Peyer's patch (tissue), 4 donors: ENCODE measurements at regions not wholly inside any gene's neighbourhood (a gene's known extent, or its start where the extent isn't known, plus 50 kb on each side); places are given as distances from the start of the nearest gene placed in this dataset.

Experiments used
- CTCF ChIP-seq, 6 experiments: fragments of 450-650 bp in 4 of 6; fragments of 200-600 bp in 2 of 6; sonication (generic) in 1 of 6; IDR thresholded peaks; one replicate each; pipeline ENCODE4 v1.5.1; 2017 to 2019; ENCODE audit warnings: antibody characterized with exemption in 6 of 6, mild to moderate bottlenecking in 3 of 6, moderate library complexity in 1 of 6
- POLR2A ChIP-seq, 2 donors: fragments of 450-650 bp; IDR thresholded peaks; one replicate each; pipeline ENCODE4 v1.5.1; 2017; ENCODE audit warnings: antibody characterized with exemption in 2 of 2, mild to moderate bottlenecking in 2 of 2, moderate library complexity in 2 of 2

- TF ChIP-seq CTCF (IDR thresholded peaks at IDR 0.05) = no peak
- TF ChIP-seq POLR2A (IDR thresholded peaks at IDR 0.05) = no peak
These were observed 59.6 kb upstream of the MACF1 start for GRCh38 chr1:39144924-39145323.
